ENCODE measurements at regions not wholly inside any gene's neighbourhood (a gene's known extent, or its start where the extent isn't known, plus 50 kb on each side); places are given as distances from the start of the nearest gene placed in this dataset.

GRCh38 chr7:38021892-38022291 lies 101.5 kb downstream of the EPDR1 start:
- intact Hi-C loops (cut with micrococcal nuclease) = no loop called here
- DNase-seq (no peak), ATAC-seq (ENCODE audit: low read depth) (no peak)
- H2AK9ac ChIP-seq (replicated peaks; ENCODE audit: low read depth, low read length, poor library complexity) = no peak overlapping the region
- H4K8ac ChIP-seq (ENCODE audit: low read depth in 2 of 2, low read length in 2 of 2) = no peak overlapping the region
- no peaks in the 10 kb centered on the region for H3K79me1 ChIP-seq (ENCODE audit: low read depth in 1 of 2, low read length in 2 of 2)
- in situ Hi-C loops (cut with MboI; ENCODE audit: low sequenced_read_pairs) = no loop called here
- H2BK20ac ChIP-seq (ENCODE audit: low read depth, low read length) = no peak overlapping the region
- no peaks in the 10 kb centered on the region for H3K4me1 ChIP-seq (ENCODE audit: control insufficient read depth, insufficient read depth, low read length)
- no peak overlapping the region for H3K4me2 ChIP-seq (ENCODE audit: low read depth, low read length)
- no peak overlapping the region for H3K27ac ChIP-seq (ENCODE audit: insufficient read depth, low read length)
- H3K56ac ChIP-seq (ENCODE audit: extremely low read depth, insufficient read depth, low read length) = no peak overlapping the region
- no CpG with 5 or more reads among the region's 3 CpGs for WGBS, 2 experiments (ENCODE audit: extremely low coverage in 2 of 2, insufficient read length in 1 of 2)
- no peak overlapping the region for H3K18ac ChIP-seq (ENCODE audit: low read depth, low read length)
- H3K14ac ChIP-seq (replicated peaks; ENCODE audit: low read depth, low read length) = no peak overlapping the region
- no peak overlapping the region for H2BK120ac ChIP-seq (ENCODE audit: low read depth, low read length)
- no peaks in the 10 kb centered on the region for H4K20me1 ChIP-seq (ENCODE audit: insufficient read depth, low read length)
- no peak overlapping the region for H2BK5ac ChIP-seq (ENCODE audit: low read depth, low read length, poor library complexity, severe bottlenecking)
- no peaks in the 10 kb centered on the region for H3K9me3 ChIP-seq (ENCODE audit: control insufficient read depth, insufficient read depth, low read length)
- no peak overlapping the region for H2AK5ac ChIP-seq (ENCODE audit: low read depth, low read length)
- no peak overlapping the region for H4K91ac ChIP-seq (ENCODE audit: insufficient read depth, low read depth, low read length)
- dilution Hi-C loops (cut with HindIII; ENCODE audit: low sequenced_read_pairs, unreplicated experiment) = no loop called here
- ChIA-PET POLR2A (ENCODE audit: unreplicated experiment) (no interaction called here), CTCF (no interaction called here)
- H3K36me3 ChIP-seq (ENCODE audit: control insufficient read depth, insufficient read depth, low read length) = no peaks in the 10 kb centered on the region
- H3K4me3 ChIP-seq (ENCODE audit: insufficient read depth, low read depth, low read length) = no peak overlapping the region
- H3K9me1 ChIP-seq (ENCODE audit: insufficient read depth, low read length) = no peaks in the 10 kb centered on the region
- BruUV-seq (replicated peaks) = no TSS peak
- no peak overlapping the region for H2BK15ac ChIP-seq (ENCODE audit: low read depth, low read length)
- H3K23ac ChIP-seq (ENCODE audit: low read depth, low read length) = no peak overlapping the region
- no peak overlapping the region for H2AFZ ChIP-seq (replicated peaks; ENCODE audit: low read length, poor library complexity)
- no peak overlapping the region for H3K4ac ChIP-seq (ENCODE audit: low read depth, low read length)
- H4K5ac ChIP-seq (ENCODE audit: low read depth, low read length) = no peak overlapping the region
- no peaks in the 10 kb centered on the region for H3K27me3 ChIP-seq (ENCODE audit: control insufficient read depth, insufficient read depth, low read length)
- H3K9ac ChIP-seq (ENCODE audit: low read depth, low read length) = no peak overlapping the region
- TF ChIP-seq USF2 (IDR thresholded peaks at IDR 0.05; ENCODE audit: low read depth, low read length) (no peak), POLR2A (IDR thresholded peaks at IDR 0.05; ENCODE audit: low read depth, low read length) (no peak), RFX5 (IDR thresholded peaks at IDR 0.05; ENCODE audit: low read depth, low read length) (no peak), MAZ (IDR thresholded peaks at IDR 0.05; ENCODE audit: borderline replicate concordance, low read depth, low read length) (no peak), RAD21 (IDR thresholded peaks at IDR 0.05; ENCODE audit: low read length) (no peak), SMC3 (IDR thresholded peaks at IDR 0.05; ENCODE audit: low read depth, low read length) (no peak)
- TF ChIP-seq, protein P1, sequence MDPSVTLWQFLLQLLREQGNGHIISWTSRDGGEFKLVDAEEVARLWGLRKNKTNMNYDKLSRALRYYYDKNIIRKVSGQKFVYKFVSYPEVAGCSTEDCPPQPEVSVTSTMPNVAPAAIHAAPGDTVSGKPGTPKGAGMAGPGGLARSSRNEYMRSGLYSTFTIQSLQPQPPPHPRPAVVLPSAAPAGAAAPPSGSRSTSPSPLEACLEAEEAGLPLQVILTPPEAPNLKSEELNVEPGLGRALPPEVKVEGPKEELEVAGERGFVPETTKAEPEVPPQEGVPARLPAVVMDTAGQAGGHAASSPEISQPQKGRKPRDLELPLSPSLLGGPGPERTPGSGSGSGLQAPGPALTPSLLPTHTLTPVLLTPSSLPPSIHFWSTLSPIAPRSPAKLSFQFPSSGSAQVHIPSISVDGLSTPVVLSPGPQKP (IDR thresholded peaks at IDR 0.05; ENCODE audit: borderline replicate concordance, low read depth, low read length) = no peak

Measured in IMR-90 (cell line).